CD4-positive, CD25-positive, alpha-beta regulatory T cell (primary cell): ENCODE measurements at regions not wholly inside any gene's neighbourhood (a gene's known extent, or its start where the extent isn't known, plus 50 kb on each side); places are given as distances from the start of the nearest gene placed in this dataset.

Source experiments
- ATAC-seq, 2 donors: fragments of 150-1000 bp; cut with Tn5 transposase; one replicate each; pipeline ENCODE4 v1.10.0; 2021; ENCODE audit warnings: low read depth in 2 of 2, moderate number of reproducible peaks in 2 of 2, moderate library complexity in 1 of 2
- DNase-seq, 3 donors: peaks; one replicate each; pipeline versions ENCODE4 v3.0.0 to v3.0.0-alpha.2; 2012 to 2022; ENCODE audit warnings: mixed read lengths in 1 of 3
- H3K27ac ChIP-seq: one replicate; pipeline ENCODE4 v1.7.0; 2013; ENCODE audit warnings: mild to moderate bottlenecking, low read length; ENCODE audit not compliant: insufficient read depth, poor library complexity, severe bottlenecking
- H3K27me3 ChIP-seq: one replicate; pipeline ENCODE4 v1.7.0; 2013; ENCODE audit warnings: low read length; ENCODE audit not compliant: control insufficient read depth, insufficient read depth
- H3K36me3 ChIP-seq: one replicate; pipeline ENCODE4 v1.7.0; 2013; ENCODE audit warnings: mild to moderate bottlenecking, low read length, moderate library complexity; ENCODE audit not compliant: control insufficient read depth, insufficient read depth
- H3K4me1 ChIP-seq: 2 replicates; pipeline ENCODE4 v1.7.0; 2013; ENCODE audit warnings: mild to moderate bottlenecking, low read length; ENCODE audit not compliant: insufficient read depth, control insufficient read depth, poor library complexity, severe bottlenecking
- H3K4me3 ChIP-seq: one replicate; pipeline ENCODE4 v1.7.0; 2013; ENCODE audit warnings: low read depth, mild to moderate bottlenecking, low read length, moderate library complexity
- H3K9me3 ChIP-seq, 2 experiments: 1 replicate in 1 of 2; 2 replicates in 1 of 2; pipeline ENCODE4 v1.7.0; 2013; ENCODE audit warnings: low read length in 2 of 2, mild to moderate bottlenecking in 1 of 2, moderate library complexity in 1 of 2; ENCODE audit not compliant: control insufficient read depth in 2 of 2
- H3K27ac Mint-ChIP-seq, 3 donors: one replicate each; pipeline ENCODE4 v1.8.0; 2020 to 2022; ENCODE audit warnings: mild to moderate bottlenecking in 3 of 3, mixed read lengths in 3 of 3, moderate library complexity in 2 of 3
- H3K27me3 Mint-ChIP-seq: one replicate; pipeline ENCODE4 v1.8.0; 2022; ENCODE audit warnings: mild to moderate bottlenecking, mixed read lengths
- H3K36me3 Mint-ChIP-seq: one replicate; pipeline ENCODE4 v1.8.0; 2020; ENCODE audit warnings: mixed read lengths
- H3K4me1 Mint-ChIP-seq, 4 donors: one replicate each; pipeline ENCODE4 v1.8.0; 2020 to 2022; ENCODE audit warnings: mixed read lengths in 4 of 4, mild to moderate bottlenecking in 1 of 4
- H3K4me3 Mint-ChIP-seq, 4 donors: one replicate each; pipeline ENCODE4 v1.8.0; 2020 to 2022; ENCODE audit warnings: mild to moderate bottlenecking in 4 of 4, mixed read lengths in 4 of 4, moderate library complexity in 3 of 4
- H3K9me3 Mint-ChIP-seq, 7 donors: one replicate each; pipeline ENCODE4 v1.8.0; 2020 to 2022; ENCODE audit warnings: mixed read lengths in 7 of 7, mild to moderate bottlenecking in 3 of 7, moderate library complexity in 2 of 7

- Histone ChIP-seq H3K9me3 (no peaks in the 10 kb centered on the region), H3K36me3 (no peaks in the 10 kb centered on the region), H3K27ac (no peak overlapping the region), H3K4me1 (no peaks in the 10 kb centered on the region), H3K4me3 (no peak overlapping the region), H3K27me3 (no peaks in the 10 kb centered on the region)
- Mint-ChIP-seq H3K27me3 (no peaks in the 10 kb centered on the region), H3K36me3 (no peaks in the 10 kb centered on the region), H3K27ac (no peak overlapping the region), H3K4me3 (no peak overlapping the region), H3K4me1 (no peaks in the 10 kb centered on the region), H3K9me3 (peaks cover 3 to 12% (median 6%) of the 10 kb centered on the region in 7 donors)
- DNase-seq (no peak), ATAC-seq (no peak)
These were observed 898.1 kb downstream of the GALC start for GRCh38 chr14:87094913-87095312.

- H3K4me3 ChIP-seq, result no peak overlapping the region
- H3K36me3 Mint-ChIP-seq, result no peaks in the 10 kb centered on the region
- no peak overlapping the region for H3K4me3 Mint-ChIP-seq
These were observed 904.4 kb downstream of the GALC start for GRCh38 chr14:87088588-87088987.

GRCh38 chr14:87087881-87088280, 905.1 kb downstream of the GALC start:
- Mint-ChIP-seq H3K4me1 (peaks cover 0 to 4% (median 0%) of the 10 kb centered on the region in 4 donors), H3K27me3 (no peaks in the 10 kb centered on the region), H3K27ac (no peak overlapping the region), H3K4me3 (no peak overlapping the region), H3K9me3 (peaks cover 2 to 25% (median 11%) of the 10 kb centered on the region in 7 donors), H3K36me3 (no peaks in the 10 kb centered on the region)
- Histone ChIP-seq H3K27me3 (no peaks in the 10 kb centered on the region), H3K4me1 (no peaks in the 10 kb centered on the region), H3K4me3 (no peak overlapping the region), H3K27ac (no peak overlapping the region), H3K36me3 (no peaks in the 10 kb centered on the region), H3K9me3 (no peaks in the 10 kb centered on the region)
- ATAC-seq, result no peak
- DNase-seq, result no peak

More at GRCh38 chr14:87088588-87088987, 904.4 kb downstream of the GALC start:
- DNase-seq, result no peak
- H3K4me1 Mint-ChIP-seq, result peaks cover 0 to 4% (median 0%) of the 10 kb centered on the region in 4 donors
- Histone ChIP-seq H3K9me3 (no peaks in the 10 kb centered on the region), H3K4me1 (no peaks in the 10 kb centered on the region), H3K27ac (no peak overlapping the region), H3K36me3 (no peaks in the 10 kb centered on the region), H3K27me3 (no peaks in the 10 kb centered on the region)
- peaks cover 3 to 23% (median 10%) of the 10 kb centered on the region in 7 donors for H3K9me3 Mint-ChIP-seq
- no peak for ATAC-seq
- no peaks in the 10 kb centered on the region for H3K27me3 Mint-ChIP-seq
- H3K27ac Mint-ChIP-seq, result no peak overlapping the region

GRCh38 chr14:87084908-87085307, 908.1 kb downstream of the GALC start:
- H3K4me1 Mint-ChIP-seq, result peaks cover 0 to 4% (median 0%) of the 10 kb centered on the region in 4 donors
- no peaks in the 10 kb centered on the region for H3K27me3 Mint-ChIP-seq
- Histone ChIP-seq H3K36me3 (no peaks in the 10 kb centered on the region), H3K4me1 (no peaks in the 10 kb centered on the region), H3K27me3 (no peaks in the 10 kb centered on the region), H3K9me3 (no peaks in the 10 kb centered on the region), H3K27ac (no peak overlapping the region), H3K4me3 (no peak overlapping the region)
- DNase-seq (no peak), ATAC-seq (no peak)
- no peaks in the 10 kb centered on the region for H3K36me3 Mint-ChIP-seq
- no peak overlapping the region for H3K27ac Mint-ChIP-seq
- peaks cover 1 to 28% (median 22%) of the 10 kb centered on the region in 7 donors for H3K9me3 Mint-ChIP-seq
- H3K4me3 Mint-ChIP-seq, result no peak overlapping the region

GRCh38 chr14:87082917-87083316, 910.1 kb downstream of the GALC start:
- Histone ChIP-seq H3K9me3 (no peaks in the 10 kb centered on the region), H3K4me1 (no peaks in the 10 kb centered on the region), H3K36me3 (no peaks in the 10 kb centered on the region), H3K27ac (no peak overlapping the region), H3K27me3 (no peaks in the 10 kb centered on the region), H3K4me3 (no peak overlapping the region)
- DNase-seq, result no peak
- H3K27me3 Mint-ChIP-seq, result no peaks in the 10 kb centered on the region
- H3K9me3 Mint-ChIP-seq, result peaks cover 4 to 32% (median 23%) of the 10 kb centered on the region in 7 donors
- no peak overlapping the region for H3K27ac Mint-ChIP-seq
- H3K36me3 Mint-ChIP-seq, result no peaks in the 10 kb centered on the region
- no peak overlapping the region for H3K4me3 Mint-ChIP-seq
- ATAC-seq, result no peak
- peaks cover 0 to 4% (median 0%) of the 10 kb centered on the region in 4 donors for H3K4me1 Mint-ChIP-seq

GRCh38 chr14:87081004-87081403, 912.0 kb downstream of the GALC start:
- Mint-ChIP-seq H3K4me3 (no peak overlapping the region), H3K9me3 (peaks cover 4 to 29% (median 20%) of the 10 kb centered on the region in 7 donors), H3K27ac (no peak overlapping the region), H3K36me3 (no peaks in the 10 kb centered on the region), H3K4me1 (no peaks in the 10 kb centered on the region), H3K27me3 (no peaks in the 10 kb centered on the region)
- DNase-seq (no peak), ATAC-seq (no peak)
- Histone ChIP-seq H3K4me3 (no peak overlapping the region), H3K27me3 (no peaks in the 10 kb centered on the region), H3K4me1 (no peaks in the 10 kb centered on the region), H3K36me3 (no peaks in the 10 kb centered on the region), H3K27ac (no peak overlapping the region), H3K9me3 (no peaks in the 10 kb centered on the region)

GRCh38 chr14:87080146-87080545, 912.8 kb downstream of the GALC start:
- ATAC-seq (no peak), DNase-seq (no peak)
- Histone ChIP-seq H3K4me1 (no peaks in the 10 kb centered on the region), H3K27me3 (no peaks in the 10 kb centered on the region), H3K4me3 (no peak overlapping the region), H3K9me3 (no peaks in the 10 kb centered on the region), H3K27ac (no peak overlapping the region), H3K36me3 (no peaks in the 10 kb centered on the region)
- Mint-ChIP-seq H3K27me3 (no peaks in the 10 kb centered on the region), H3K9me3 (peaks cover 4 to 28% (median 20%) of the 10 kb centered on the region in 7 donors), H3K36me3 (no peaks in the 10 kb centered on the region), H3K4me1 (no peaks in the 10 kb centered on the region), H3K27ac (no peak overlapping the region), H3K4me3 (no peak overlapping the region)

- H3K27me3 ChIP-seq, result no peaks in the 10 kb centered on the region
- Mint-ChIP-seq H3K27me3 (no peaks in the 10 kb centered on the region), H3K4me3 (no peak overlapping the region), H3K9me3 (peaks cover 4 to 25% (median 17%) of the 10 kb centered on the region in 7 donors), H3K27ac (no peak overlapping the region), H3K36me3 (no peaks in the 10 kb centered on the region), H3K4me1 (no peaks in the 10 kb centered on the region)
- no peak overlapping the region for H3K4me3 ChIP-seq
- no peak for ATAC-seq
- DNase-seq, result no peak
- H3K4me1 ChIP-seq, result no peaks in the 10 kb centered on the region
- no peaks in the 10 kb centered on the region for H3K9me3 ChIP-seq
- H3K27ac ChIP-seq, result no peak overlapping the region
- H3K36me3 ChIP-seq, result no peaks in the 10 kb centered on the region
These were observed 913.6 kb downstream of the GALC start for GRCh38 chr14:87079416-87079815.
